NCI-H2081 treated with DMSO at 0.1 percent for 48 hours (cell line): ENCODE measurements at regions not wholly inside any gene's neighbourhood (a gene's known extent, or its start where the extent isn't known, plus 50 kb on each side); places are given as distances from the start of the nearest gene placed in this dataset.
"Not testable (repeated sequence)": the region's sequence is repeated elsewhere in the genome, so short reads cannot be mapped to it uniquely, and the experiment has no call there.

Source experiments
- DNase-seq: peaks from one replicate; lab custom pipeline; 2025; lab: John Stamatoyannopoulos, UW

DNA sequence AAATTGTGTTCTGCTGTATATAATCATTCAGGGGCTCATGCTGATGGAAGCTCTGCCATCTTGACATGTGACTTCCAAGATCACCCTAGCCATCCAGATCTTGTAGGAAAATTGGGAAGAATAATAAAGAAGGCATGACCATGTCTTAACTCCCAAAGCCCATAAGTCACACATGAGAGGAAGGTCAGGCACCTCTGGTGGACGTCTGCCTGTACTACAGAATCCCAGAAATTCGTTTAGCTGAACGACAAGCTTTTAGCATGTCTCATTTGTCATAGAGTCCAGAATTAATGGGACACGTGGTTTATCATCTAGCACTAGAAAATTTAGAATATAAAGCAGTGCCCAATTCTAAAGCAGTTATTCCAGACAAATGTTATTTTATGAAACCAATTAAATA lies 212.7 kb downstream of the CENPC start:
- no peak for DNase-seq

DNA sequence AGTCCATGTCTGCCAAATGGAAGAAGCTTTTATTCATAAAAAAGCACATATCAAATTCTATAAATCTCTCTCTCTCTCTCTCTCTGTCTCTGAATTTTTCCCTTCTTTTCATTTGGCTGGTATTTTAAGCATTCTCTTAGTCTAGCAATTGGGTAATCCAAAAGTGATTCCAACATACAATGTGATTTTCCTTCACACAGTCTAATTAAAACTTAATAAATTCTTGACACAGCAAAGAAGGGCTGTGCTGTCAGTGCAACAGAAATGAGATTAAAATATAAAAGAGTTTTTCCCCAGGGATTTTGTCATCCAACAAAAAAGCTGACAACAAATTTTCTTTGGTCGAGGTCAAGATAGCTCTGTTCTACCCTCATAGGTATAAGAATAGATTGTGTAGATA lies 216.9 kb downstream of the CENPC start:
- no peak for DNase-seq

GRCh38 chr4:67328018-67328278 lies 217.4 kb downstream of the CENPC start:
- DNase-seq: no peak

- DNase-seq: no peak
These were observed 217.9 kb downstream of the CENPC start for GRCh38 chr4:67327245-67328017.

GRCh38 chr4:67325791-67326190 lies 219.5 kb downstream of the CENPC start:
- no peak for DNase-seq

DNA sequence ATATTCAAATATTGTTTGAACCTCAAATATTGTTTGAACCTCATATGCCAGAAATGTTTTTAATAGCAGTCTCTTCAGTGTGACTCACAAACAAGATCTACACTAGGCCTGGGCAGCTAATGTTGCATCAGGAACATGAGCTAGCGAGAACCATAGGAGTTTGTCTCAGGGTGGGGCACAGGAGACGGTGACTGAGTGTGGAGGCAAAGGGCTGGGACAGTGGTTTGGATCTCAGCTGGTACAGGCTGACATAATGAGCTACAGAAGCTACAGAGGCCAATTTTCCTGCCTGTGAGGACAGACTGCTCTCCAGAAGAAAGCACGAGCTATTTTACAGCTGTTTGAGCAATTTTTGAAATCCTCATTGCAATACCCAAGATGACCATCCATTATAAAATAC lies 224.7 kb downstream of the CENPC start:
- DNase-seq: no peak

DNA sequence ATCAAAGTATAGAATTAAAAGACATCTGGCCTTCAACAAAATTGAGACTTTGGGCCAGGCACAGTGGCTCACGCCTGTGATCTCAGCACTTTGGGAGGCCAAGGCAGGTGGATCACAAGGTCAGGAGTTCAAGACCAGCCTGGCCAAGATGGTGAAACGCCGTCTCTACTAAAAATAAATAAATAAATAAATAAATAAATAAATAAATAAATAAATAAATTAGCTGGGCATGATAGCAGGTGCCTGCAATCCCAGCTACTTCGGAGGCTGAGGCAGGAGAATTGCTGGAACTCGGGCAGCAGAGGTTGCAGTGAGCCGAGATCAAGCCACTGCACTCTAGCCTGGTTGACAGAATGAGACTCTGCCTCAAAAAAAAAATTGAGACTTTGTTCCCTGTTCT lies 225.7 kb downstream of the CENPC start:
- not testable (repeated sequence) for DNase-seq

DNA sequence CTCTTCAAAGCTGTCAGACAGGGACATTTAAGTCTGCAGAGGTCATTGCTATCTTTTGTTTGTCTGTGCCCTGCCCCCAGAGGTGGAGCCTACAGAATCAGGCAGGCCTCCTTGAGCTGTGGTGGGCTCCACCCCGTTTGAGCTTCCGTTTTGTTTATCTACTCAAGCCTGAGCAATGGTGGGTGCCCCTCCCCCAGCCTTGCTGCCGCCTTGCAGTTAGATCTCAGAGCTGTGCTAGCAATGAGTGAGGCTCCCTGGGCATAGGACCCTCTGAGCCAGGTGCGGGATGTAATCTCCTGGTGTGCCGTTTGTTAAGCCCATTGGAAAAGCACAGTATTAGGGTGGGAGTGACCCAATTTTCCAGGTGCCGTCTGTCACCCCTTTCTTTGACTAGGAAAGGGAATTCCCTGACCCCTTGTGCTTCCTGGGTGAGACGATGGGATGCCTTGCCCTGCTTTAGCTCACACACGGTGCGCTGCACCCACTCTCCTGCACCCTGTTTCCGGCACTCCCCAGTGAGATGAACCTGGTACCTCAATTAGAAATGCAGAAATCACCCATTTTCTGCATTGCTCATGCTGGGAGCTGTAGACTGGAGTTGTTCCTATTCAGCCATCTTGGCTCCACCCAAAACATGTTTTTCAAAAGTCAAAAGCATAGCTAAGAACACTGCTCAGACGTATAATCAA lies 244.7 kb downstream of the CENPC start:
- DNase-seq: not testable (repeated sequence)

DNA sequence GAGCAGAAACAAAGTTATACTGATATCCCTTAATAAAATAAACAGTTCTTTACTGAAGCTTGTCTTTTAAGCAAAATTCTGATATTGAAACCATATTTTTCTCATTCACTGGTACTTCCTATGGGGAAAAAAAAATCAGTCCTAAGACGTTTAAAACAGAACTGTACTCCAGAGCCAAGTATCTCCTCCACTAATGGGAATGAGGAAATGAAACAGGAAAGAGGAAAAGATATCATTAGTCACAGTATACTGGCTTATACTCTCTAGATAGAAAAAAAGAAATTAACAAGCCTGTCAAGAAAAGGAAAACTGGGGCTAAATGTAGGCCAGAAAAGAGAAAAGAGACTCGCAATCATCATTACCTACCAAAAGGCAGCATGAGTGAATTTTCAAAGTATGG lies 252.7 kb downstream of the CENPC start:
- DNase-seq: no peak

- DNase-seq: no peak
These were observed 253.3 kb downstream of the CENPC start for GRCh38 chr4:67292045-67292444.

DNA sequence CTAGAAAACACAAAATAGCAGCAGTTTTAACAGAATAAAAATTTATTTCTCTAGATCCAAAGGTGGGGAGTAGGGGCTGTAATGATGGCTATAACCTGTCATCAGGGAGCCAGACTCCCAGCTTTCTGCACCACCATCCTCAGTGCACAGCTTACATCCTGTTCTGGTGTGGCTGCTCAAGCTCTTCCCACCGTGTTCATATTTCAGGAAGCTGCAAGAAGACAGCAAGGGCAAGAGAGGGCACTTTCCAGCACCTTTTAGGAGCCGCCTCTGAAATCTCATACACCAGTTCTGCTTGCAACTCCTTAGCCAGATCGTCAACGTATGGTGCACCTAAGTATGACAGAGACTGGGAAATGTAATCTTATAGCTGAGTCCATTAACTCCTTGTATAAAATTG lies 253.7 kb downstream of the CENPC start:
- no peak for DNase-seq

- DNase-seq: no peak
These were observed 256.3 kb downstream of the CENPC start for GRCh38 chr4:67288964-67289363.

DNA sequence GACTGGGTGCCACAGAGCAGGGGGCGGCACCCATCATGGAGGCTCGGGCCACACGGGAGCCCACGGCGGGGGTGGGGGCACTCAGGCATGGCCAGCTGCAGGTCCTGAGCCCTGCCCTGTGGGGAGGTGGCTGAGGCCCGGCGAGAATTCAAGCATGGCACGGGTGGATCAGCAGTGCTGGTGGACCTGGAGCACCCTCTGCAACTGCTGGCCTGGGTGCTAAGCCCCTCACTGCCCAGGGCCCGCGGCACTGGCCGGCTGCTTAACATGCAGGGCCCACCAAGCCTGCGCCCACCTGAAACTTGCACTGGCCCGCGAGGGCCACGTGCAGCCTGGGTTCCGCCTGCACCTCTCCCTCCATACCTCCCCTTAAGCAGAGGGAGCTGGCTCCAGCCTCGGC lies 258.6 kb downstream of the CENPC start:
- no peak for DNase-seq

GRCh38 chr4:67282749-67283148 lies 262.6 kb downstream of the CENPC start:
- DNase-seq: no peak

DNA sequence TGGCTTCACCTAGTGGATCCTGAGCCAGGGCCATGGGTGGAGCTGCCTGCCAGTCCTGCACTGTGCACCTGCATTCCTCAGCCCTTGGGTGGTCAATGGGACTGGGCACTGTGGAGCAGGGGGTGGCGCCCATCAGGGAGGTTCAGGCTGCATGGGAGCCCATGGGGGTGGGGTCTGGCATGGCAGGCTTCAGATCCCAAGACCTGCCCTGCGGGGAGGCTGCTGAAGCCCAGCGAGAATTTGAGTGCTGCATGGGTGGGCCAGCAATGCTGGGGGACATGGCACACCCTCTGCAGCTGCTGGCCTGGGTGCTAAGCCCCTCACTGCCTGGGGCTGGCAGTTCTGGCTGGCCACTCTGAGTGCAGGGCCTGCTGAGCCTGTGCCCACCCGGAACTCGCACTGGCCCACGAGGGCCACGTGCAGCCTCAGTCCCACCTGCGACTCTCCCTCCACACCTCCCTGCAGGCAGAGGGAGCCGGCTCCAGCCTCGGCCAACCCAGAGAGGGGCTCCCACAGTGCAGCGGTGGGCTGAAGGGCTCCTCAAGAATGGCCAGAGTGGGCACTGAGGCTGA lies 270.0 kb downstream of the CENPC start:
- no peak for DNase-seq

DNA sequence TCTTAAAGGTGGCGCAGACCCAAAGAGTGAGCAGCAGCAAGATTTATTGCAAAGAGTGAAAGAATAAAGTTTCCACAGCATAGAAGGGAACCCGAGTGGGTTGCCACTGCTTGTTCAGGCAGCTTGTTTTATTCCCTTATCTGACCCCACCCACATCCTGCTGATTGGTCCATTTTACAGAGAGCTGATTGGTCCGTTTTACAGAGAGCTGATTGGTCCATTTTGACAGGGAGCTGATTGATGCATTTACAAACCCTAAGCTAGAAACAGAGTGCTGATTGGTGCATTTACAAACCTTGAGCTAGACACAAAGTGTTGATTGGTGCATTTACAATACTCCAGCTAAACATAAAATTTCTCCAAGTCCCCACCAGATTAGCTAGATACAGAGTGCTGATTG lies 270.6 kb downstream of the CENPC start:
- not testable (repeated sequence) for DNase-seq

GRCh38 chr4:67273666-67274065 lies 271.6 kb downstream of the CENPC start:
- DNase-seq: no peak

DNA sequence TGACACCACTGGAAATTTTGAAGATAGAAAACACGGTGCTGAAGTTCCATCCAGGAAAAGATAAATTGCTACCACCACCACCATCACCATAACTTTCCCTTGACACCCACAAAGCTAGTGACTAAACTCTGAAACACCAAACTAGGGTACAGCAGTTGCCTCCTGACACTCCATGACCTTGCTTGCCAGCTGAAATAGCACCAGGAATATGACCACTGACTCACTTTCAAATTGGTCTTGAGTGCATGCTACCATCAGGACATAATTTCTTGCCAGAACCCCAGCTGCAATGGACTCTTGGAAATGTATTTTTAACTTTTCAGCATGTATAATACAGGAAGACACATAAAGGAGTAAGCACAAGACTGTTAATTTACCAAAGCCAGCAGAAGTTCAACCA lies 283.3 kb downstream of the CENPC start:
- no peak for DNase-seq

DNA sequence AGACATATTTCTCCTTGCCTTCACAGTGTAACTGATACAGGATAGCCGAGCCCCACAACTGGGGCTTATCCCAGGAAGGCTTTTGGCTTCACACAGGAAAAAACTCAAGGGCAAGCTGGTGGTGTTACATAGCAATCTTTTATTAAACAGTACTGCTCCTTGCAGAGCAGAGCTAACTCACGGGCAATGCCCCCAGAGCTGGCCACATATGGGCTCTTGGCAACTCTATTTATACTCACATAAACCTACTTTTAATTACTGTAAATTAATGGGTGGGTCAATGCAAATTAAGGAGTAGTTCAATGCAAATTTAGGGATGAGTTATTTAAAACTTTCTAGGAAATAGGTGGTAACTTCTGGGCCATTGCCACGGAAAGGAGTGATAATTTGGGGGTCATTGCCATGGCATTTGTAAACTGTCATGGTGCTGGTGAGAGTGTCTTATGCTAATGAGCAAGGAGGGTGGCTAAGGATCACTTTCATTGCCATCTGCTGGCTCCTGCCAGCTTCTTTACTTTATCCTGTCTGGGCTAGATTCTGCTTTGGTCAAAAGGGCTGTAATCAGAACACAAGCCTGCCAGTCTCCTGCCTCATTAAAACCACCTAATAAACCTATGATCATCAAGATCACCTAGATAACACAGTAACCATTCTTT lies 288.8 kb downstream of the CENPC start:
- DNase-seq: no peak

GRCh38 chr4:67250131-67250896 lies 295.0 kb downstream of the CENPC start:
- DNase-seq: no peak

DNA sequence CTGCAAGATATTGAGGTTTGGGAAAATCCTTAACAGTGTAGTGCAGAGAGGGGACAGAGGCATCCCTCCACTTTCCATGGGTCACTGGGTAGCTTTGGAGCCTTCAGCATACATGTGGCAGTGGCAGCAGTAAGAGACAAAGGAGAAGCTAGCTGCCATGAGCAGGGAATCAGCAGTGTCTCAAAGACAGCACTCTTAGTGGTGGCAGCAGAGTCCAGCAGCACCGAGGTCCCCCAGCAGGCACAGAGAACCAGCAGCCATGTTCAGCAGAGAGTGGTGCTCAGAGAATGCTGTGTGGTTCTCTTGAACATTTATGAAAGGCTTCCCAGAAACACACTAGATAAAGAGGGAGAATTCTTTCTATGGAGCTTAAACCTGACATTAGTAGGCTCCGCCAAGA lies 308.5 kb downstream of the CENPC start:
- no peak for DNase-seq

- DNase-seq: no peak
These were observed 309.0 kb downstream of the CENPC start for GRCh38 chr4:67236318-67236717.
